ES-I3 (cell line): ENCODE measurements at regions not wholly inside any gene's neighbourhood (a gene's known extent, or its start where the extent isn't known, plus 50 kb on each side); places are given as distances from the start of the nearest gene placed in this dataset.

ENCODE experiments used
- H3K36me3 ChIP-seq: 2 replicates; pipeline ENCODE4 v1.6.1; 2013; ENCODE audit warnings: mild to moderate bottlenecking, low read length, control low read depth, moderate library complexity; ENCODE audit not compliant: insufficient read depth
- H3K4me1 ChIP-seq: 2 replicates; pipeline ENCODE4 v1.6.1; 2013; ENCODE audit warnings: mild to moderate bottlenecking, control low read depth, low read length; ENCODE audit not compliant: insufficient read depth
- H3K9ac ChIP-seq: 2 replicates; pipeline ENCODE4 v1.6.1; 2013; ENCODE audit warnings: low read depth, mild to moderate bottlenecking, low read length, moderate library complexity
- H3K9me3 ChIP-seq: 2 replicates; pipeline ENCODE4 v1.6.1; 2013; ENCODE audit warnings: mild to moderate bottlenecking, low read length, moderate library complexity; ENCODE audit not compliant: control insufficient read depth, insufficient read depth

DNA sequence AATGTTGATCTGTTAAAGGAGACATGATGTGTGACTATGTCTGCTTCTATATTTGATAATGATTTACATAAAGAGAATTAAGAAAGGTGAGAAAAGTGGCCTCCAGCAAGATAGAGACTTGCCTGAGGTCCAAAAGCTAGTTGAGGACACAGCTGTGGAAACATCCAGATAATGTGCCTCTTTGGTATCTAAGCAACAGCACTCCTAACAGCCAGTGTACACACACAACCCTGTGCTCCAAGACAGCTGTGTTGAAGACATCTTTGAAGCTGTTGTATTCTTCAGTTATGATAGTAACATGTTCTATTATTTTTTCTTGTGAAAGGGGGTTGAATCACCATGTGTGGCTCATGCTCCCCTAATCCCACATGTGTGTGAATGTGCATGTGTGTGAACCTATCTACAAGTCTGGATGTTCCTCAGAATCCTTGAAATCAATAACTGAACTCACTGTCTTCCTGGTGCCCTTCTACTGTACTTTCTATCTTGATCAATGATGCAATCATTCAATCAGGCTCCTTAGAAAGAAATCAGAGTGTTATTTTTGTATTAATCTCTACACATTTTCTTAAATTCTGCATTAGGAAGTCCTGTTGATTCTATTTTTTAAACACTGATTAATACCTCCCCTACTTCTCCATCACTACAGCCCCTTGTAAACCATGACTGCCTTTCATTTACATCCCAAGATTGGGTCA, 116.7 kb upstream of the SSTR4 start:
- Histone ChIP-seq H3K36me3 (no peaks in the 10 kb centered on the region), H3K9me3 (no peaks in the 10 kb centered on the region), H3K4me1 (no peaks in the 10 kb centered on the region), H3K9ac (no peak overlapping the region)

DNA sequence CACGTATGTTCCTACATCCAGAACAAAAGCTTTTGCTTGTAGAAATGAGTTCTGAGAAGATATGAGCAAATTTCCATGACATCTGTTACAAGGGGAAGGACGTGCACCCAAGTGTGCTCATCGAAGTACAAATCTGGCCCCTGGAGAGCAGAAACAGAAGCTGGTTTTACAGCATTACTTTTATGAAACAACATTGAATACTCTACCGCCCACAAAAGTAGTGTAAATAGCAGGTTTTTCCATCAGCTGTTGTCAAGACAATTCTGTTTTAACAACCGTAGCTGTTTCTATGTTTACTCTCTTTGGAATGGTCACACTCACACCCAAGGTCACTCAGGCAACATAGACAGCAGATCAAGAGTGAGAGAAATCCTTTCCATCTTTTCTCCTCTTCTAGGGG, 114.2 kb upstream of the SSTR4 start:
- Histone ChIP-seq H3K9ac (no peak overlapping the region), H3K36me3 (no peaks in the 10 kb centered on the region), H3K9me3 (no peaks in the 10 kb centered on the region), H3K4me1 (no peaks in the 10 kb centered on the region)

DNA sequence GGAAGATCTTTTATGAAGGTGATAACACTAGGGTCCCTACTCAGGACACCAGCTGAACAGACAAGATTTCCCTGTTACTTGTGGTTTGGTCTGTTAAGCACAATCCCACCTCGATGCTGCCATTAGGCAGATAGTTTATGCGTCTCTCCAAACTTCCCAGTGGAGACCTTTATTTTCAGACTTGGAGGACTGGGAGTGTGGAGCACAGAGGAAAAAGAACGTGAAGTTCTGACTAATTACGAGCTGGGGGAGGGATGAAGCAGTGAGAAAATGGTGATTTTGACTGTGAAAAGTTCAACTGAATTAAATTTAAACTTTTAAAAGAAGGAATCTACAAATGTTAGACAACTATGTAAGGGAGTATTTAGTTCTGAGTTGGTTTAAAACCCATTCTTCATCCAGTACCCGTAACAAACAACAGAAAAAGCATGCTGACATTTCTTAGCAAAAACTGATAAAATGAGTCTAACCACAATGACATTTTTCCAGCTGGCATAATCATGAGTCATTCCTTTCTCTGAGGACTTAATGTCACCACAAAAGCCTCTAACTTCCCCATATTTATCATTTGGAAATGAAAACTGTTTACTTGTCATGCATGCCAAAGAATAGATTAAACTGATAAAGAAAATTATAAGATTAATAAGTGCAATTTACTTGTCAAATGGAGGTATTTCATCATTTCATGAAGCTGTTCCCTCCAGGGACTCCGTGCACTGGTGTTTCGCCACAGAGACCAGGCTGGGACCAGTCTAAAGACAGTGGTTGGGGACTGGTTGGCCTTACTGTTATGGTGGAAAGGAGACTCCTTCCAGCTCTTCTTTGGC, 113.3 kb upstream of the SSTR4 start:
- no peaks in the 10 kb centered on the region for H3K9me3 ChIP-seq
- H3K9ac ChIP-seq, result no peak overlapping the region
- no peaks in the 10 kb centered on the region for H3K36me3 ChIP-seq
- no peaks in the 10 kb centered on the region for H3K4me1 ChIP-seq

DNA sequence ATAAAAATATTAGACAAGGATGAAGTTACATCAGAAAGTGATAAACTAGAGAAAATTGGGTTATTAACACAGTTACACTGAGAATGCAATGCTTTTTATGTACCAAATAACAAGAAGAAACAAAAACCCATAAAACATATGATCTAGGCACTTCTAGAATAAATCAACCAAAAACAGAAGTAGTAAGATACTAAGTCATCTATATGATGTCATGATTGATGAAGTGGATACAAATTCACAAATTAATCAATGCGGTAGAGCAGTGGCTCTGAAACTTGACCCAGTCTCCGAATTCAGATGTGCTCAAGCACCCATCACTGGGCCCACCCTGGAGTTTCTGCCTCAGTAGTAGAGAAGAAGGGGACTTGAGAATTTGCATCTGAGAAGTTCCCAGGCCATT, 112.1 kb upstream of the SSTR4 start:
- Histone ChIP-seq H3K36me3 (no peaks in the 10 kb centered on the region), H3K9ac (no peak overlapping the region), H3K9me3 (no peaks in the 10 kb centered on the region), H3K4me1 (no peaks in the 10 kb centered on the region)

DNA sequence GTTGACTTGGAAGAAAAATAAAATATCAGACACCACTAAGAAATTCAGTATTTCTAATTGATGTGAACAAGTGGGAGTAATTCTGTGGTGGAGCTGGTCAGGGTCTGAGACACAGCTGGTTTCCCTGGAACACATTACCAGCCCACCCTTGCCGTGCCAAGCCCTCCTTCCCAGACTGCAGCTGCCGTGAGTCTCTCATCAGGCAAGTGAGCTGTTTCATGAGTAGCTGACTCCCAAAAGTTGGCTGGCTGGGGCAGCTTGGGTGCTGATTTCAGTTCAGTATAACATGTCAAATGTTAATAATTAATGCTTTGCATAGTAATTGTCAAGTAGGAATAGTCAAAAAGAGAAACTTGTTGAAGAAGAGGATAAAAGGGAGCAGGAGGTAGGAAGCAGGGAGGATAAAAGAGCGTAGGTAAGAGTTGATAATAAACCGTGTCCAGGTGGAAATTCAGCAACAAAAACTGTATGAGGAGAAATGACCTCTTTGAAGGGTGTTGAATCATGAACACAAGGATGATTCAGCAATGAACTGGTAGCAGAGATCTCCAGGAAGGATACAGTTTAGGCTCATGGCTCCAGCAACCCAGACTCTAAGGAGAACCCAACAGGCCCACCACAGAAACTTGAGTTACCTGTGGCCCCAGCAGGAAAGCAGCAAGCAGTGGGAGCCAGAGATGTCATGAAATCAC, 110.9 kb upstream of the SSTR4 start:
- Histone ChIP-seq H3K9me3 (no peaks in the 10 kb centered on the region), H3K9ac (no peak overlapping the region), H3K4me1 (no peaks in the 10 kb centered on the region), H3K36me3 (no peaks in the 10 kb centered on the region)

DNA sequence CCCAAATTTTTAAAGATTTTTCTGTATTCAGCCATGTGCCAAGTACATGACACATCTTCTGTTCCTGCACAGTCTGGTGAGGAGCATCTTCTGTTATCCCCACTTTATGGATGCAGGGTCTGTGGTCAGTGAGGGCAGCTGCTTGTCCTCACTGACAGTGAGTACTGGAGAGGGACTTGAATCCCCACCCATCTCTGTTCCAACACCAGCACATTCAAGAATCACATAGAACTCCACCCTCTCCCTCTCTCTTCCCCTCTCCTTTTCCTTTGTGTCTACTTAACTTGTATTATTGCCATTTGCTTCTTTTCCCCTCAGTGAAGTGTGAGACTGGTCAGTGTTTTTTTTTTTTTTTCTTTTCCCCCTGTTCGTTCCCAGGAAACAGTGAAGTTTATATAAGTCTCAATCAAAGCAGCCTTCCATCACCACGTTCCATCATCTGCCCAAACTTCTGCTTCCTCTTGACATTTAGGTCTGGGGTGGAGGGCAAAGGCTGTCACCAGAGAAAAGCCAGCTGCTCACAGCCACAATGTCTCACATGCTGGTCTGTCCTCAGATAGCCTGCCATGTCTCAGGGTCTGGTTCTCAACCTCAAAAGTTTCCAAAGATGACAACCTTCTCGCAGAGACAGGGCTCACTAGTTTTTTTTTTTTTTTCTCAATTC, 110.0 kb upstream of the SSTR4 start:
- H3K9me3 ChIP-seq, result no peaks in the 10 kb centered on the region
- H3K4me1 ChIP-seq, result no peaks in the 10 kb centered on the region
- H3K36me3 ChIP-seq, result no peaks in the 10 kb centered on the region
- no peak overlapping the region for H3K9ac ChIP-seq

DNA sequence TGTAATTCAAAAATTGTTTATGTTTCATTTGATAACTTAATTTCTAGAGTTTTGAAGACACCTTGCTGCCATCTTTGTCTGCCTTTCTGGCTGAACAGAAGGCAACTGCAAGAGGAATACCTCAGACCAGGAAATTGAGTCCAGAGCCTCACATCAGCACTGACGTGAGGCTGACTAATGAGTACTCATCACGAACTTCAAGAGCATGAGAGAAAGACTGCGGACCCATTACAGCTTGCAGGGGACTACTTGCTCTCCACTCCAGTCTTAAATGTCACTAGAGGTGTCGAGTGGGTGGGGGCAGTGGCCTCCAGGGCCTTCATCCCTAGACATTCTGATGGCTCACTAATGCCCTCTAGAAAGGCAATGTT, 109.5 kb upstream of the SSTR4 start:
- Histone ChIP-seq H3K4me1 (no peaks in the 10 kb centered on the region), H3K9me3 (no peaks in the 10 kb centered on the region), H3K9ac (no peak overlapping the region), H3K36me3 (no peaks in the 10 kb centered on the region)

DNA sequence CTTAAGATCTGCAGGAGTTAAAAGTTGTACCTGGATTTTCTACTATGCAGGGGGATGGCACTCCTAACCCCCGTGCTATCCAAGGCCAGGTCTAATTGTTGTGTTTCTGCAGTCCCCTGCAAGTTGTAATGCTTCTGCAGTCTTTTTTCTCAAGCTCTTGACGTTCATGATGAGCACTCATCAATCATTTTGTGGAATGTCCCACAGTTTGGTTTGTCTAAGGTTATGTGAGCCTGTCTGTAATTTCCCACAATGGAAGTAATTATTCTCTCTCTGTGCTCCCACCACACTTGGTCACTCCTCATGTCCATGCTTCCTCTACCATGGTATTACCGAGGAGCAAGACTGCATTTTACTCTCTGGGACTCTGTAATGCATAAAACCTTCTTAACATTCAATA, 107.6 kb upstream of the SSTR4 start:
- Histone ChIP-seq H3K36me3 (no peaks in the 10 kb centered on the region), H3K4me1 (no peaks in the 10 kb centered on the region), H3K9ac (no peak overlapping the region), H3K9me3 (no peaks in the 10 kb centered on the region)

DNA sequence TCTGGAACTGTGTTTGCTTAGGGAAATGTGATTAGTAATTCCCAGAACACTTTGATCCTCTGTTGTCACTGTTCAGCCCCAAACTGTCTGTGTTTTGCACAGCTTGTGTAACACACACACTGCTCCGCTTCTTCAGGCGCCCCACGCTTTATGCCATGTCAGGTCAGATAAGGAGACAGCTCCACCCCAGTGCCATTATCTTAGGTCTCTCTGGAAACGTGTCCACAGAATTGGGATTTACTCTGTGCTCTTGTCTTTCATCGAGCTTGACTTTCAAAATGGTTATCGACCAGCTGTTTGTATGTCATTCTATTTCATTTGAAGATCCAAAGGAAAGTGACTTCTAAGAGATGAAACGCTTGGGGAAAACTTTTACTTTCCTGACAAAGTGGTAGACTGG, 106.4 kb upstream of the SSTR4 start:
- no peak overlapping the region for H3K9ac ChIP-seq
- H3K9me3 ChIP-seq, result no peaks in the 10 kb centered on the region
- H3K36me3 ChIP-seq, result no peaks in the 10 kb centered on the region
- no peaks in the 10 kb centered on the region for H3K4me1 ChIP-seq

DNA sequence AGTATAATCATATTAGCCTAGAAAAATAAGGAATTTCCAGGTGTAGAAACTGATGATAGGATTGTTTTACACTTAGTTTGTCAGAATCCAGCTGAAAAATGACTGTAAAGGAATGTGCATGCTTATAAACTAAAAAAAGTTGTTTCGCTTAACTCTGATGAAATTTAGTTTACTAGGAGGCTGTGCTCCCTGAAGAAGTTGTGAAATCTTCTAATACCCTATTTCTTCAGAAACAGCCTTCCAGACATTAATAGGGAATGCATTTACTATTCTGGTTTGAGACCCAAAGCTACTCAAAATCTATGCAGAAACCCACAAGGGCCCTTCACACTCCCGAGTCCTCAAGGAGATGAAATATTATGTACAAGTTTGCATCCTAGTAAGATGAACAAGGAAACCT, 105.5 kb upstream of the SSTR4 start:
- Histone ChIP-seq H3K36me3 (no peaks in the 10 kb centered on the region), H3K9ac (no peak overlapping the region), H3K4me1 (no peaks in the 10 kb centered on the region), H3K9me3 (no peaks in the 10 kb centered on the region)

DNA sequence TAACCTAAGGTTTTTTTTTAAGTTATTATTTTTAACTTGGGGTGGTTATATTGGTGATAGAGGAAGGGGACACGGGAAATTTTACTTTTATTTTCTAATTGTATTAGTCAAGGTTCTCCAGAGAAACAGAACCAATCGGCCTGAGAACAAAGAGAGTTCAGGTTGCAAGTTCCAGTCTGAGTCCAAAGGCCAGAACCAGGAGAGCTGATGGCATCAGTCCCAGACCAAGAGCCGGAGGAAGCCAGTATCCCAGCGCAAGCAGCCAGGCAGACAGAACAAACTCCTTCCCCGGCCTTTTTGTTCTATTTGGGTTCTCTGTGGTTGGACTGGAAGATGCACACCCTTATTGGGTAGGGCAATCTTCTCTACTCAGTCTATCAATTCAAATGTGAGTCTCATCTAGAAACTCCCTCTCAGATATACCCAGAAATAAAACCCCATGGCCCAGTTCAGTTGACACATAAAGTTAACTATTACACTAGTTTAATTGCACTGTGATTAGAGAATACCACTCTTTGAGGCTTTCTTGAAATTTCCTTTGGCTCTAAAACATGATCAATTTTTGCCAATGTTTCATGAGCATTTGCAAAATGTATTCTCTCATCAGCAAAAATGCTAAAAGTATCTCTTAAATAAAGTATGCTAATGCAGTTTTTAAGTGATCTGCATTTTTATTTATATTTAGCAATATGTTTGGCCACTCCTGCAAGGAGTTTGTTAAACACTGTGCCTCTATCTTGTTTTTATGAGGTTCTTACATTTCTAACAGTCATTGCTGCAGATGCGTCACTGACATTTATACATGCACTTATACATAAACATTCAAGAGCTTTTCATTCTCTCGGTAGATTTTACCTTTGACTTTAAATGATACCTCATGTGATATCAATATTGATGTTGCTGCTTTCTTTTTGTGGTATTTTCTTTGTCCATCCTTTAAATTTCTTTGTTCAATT, 103.2 kb upstream of the SSTR4 start:
- no peak overlapping the region for H3K9ac ChIP-seq

DNA sequence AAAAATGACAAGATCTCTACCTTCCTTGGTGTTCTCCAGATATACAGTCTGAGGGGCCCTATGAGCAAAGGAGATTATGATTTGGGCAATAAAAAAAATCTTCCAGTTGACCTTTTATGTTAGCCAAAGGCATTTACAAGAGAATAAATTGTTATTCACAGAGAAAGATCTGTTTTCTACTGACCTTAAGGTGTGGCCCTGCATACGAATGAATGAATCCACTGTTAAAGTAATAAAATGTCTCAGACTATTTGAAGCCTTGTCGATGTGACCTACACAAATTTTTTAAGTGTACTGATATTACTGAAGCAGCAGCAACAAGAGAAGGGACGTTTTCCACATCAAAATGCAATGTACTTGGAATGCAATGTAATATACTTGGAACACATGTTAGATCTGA, 95.9 kb upstream of the SSTR4 start:
- Histone ChIP-seq H3K9me3 (no peaks in the 10 kb centered on the region), H3K9ac (no peak overlapping the region), H3K36me3 (no peaks in the 10 kb centered on the region), H3K4me1 (no peaks in the 10 kb centered on the region)

More for the DNA sequence above, 103.2 kb upstream of the SSTR4 start:
- no peaks in the 10 kb centered on the region for H3K9me3 ChIP-seq
- no peaks in the 10 kb centered on the region for H3K4me1 ChIP-seq
- H3K36me3 ChIP-seq, result no peaks in the 10 kb centered on the region

DNA sequence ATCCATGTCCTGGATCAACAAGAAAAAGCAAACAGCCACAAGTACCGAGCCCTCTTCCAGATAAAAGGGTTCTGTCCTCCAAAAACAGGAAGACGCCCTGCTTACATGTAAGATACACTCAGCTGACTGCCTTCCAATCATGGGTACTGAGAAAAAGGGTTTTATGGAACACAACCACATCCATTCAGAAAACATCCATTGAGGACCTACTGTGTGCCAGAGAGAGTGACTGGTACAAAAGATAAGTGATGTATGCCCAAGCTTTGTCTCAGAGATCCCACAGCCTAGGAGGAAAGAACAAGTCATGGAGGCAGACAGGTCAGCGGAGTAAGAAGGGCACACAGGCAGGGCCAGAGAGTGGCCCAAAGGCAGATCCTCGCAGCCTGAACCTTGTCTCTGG, 94.8 kb upstream of the SSTR4 start:
- Histone ChIP-seq H3K9ac (no peak overlapping the region), H3K36me3 (no peaks in the 10 kb centered on the region), H3K4me1 (no peaks in the 10 kb centered on the region), H3K9me3 (no peaks in the 10 kb centered on the region)

DNA sequence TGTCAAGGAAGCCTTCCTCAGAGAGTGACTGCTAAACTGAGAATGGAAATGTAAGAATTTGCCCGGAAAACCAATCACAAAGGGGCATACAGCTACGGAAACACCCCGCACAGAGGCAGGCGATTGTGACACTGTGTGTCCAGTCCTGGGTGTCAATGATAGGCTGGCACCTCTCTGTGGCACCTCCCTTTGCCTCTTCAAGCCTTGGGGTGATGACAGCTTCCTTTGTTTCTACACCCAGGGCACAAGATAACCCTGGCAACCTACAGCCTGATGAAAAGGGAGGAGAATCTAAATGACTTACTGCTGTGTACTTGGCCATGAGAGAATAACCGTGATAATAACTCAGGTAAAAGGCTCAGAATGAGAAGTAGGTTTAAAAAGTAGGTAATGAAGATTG, 93.6 kb upstream of the SSTR4 start:
- no peaks in the 10 kb centered on the region for H3K9me3 ChIP-seq

More for the DNA sequence above, 93.6 kb upstream of the SSTR4 start:
- no peak overlapping the region for H3K9ac ChIP-seq
- no peaks in the 10 kb centered on the region for H3K36me3 ChIP-seq
- no peaks in the 10 kb centered on the region for H3K4me1 ChIP-seq
